Panc1 (cell line): ENCODE measurements at regions not wholly inside any gene's neighbourhood (a gene's known extent, or its start where the extent isn't known, plus 50 kb on each side); places are given as distances from the start of the nearest gene placed in this dataset.
"Not testable (repeated sequence)": the region's sequence is repeated elsewhere in the genome, so short reads cannot be mapped to it uniquely, and the experiment has no call there.

ENCODE experiments used
- ATAC-seq: fragments of 200-7000 bp; cut with Tn5 transposase; 2 replicates; pipeline ENCODE4 v1.9.1; 2020; ENCODE audit warnings: mild to moderate bottlenecking, moderate library complexity
- BruUV-seq: library from RNA; stranded (reverse); fragments of 400-500 nt; replicated peaks from 2 replicates; lab custom pipeline; 2021; lab: Mats Ljungman, UMichigan
- CTCF ChIA-PET: fragments of 300-600 bp; sonication (Branson Sonifier 250); formaldehyde crosslinking; loops from one replicate; lab custom pipeline; 2022; ENCODE audit warnings: antibody characterized with exemption; lab: Charles Lee
- POLR2A ChIA-PET: fragments of 300-600 bp; sonication (Branson Sonifier 250); formaldehyde crosslinking; loops from one replicate; lab custom pipeline; 2022; ENCODE audit warnings: antibody characterized with exemption; lab: Charles Lee
- DNase-seq: peaks from one replicate; pipeline ENCODE4 v3.0.0-alpha.2; 2010; ENCODE audit warnings: low read depth, low spot score
- H3K27ac ChIP-seq: 2 replicates; pipeline ENCODE4 v1.5.1; 2011; ENCODE audit warnings: mild to moderate bottlenecking, low read length, inconsistent platforms
- H3K27me3 ChIP-seq: fragments of 200-500 bp; sonication (Bioruptor generic); 2 replicates; pipeline ENCODE4 v1.6.0; 2014; ENCODE audit warnings: low read length, inconsistent platforms; ENCODE audit not compliant: control insufficient read depth, insufficient read depth
- H3K36me3 ChIP-seq: fragments of 200-500 bp; sonication (Bioruptor generic); 2 replicates; pipeline ENCODE4 v1.5.1; 2014; ENCODE audit warnings: inconsistent platforms, mild to moderate bottlenecking, low read length, moderate library complexity; ENCODE audit not compliant: control insufficient read depth, insufficient read depth
- H3K4me1 ChIP-seq: 2 replicates; pipeline ENCODE4 v1.5.1; 2011; ENCODE audit warnings: inconsistent platforms, mild to moderate bottlenecking, low read length, moderate library complexity; ENCODE audit not compliant: control insufficient read depth, insufficient read depth
- H3K4me3 ChIP-seq, 2 experiments: 2 replicates each; pipeline ENCODE4 v1.5.1; 2011 to 2012; ENCODE audit warnings: low read depth in 2 of 2, low read length in 2 of 2, mild to moderate bottlenecking in 2 of 2, inconsistent platforms in 1 of 2, moderate library complexity in 1 of 2
- H3K9me3 ChIP-seq: fragments of 200-500 bp; sonication (Bioruptor generic); 2 replicates; pipeline ENCODE4 v1.5.1; 2014; ENCODE audit warnings: low read depth, mild to moderate bottlenecking, inconsistent platforms, low read length, moderate library complexity; ENCODE audit not compliant: control insufficient read depth, insufficient read depth
- CTCF ChIP-seq: fragments of 450-650 bp; IDR thresholded peaks from 2 replicates; pipeline ENCODE4 v1.5.1; 2017; ENCODE audit warnings: mild to moderate bottlenecking
- POLR2AphosphoS5 ChIP-seq: IDR thresholded peaks from 2 replicates; pipeline ENCODE4 v1.6.1; 2012; ENCODE audit warnings: mild to moderate bottlenecking, low read depth, low read length, moderate library complexity
- REST ChIP-seq, 2 experiments: IDR thresholded peaks; 2 replicates each; pipeline ENCODE4 v1.6.1; 2011 to 2012; ENCODE audit warnings: low read depth in 2 of 2, control low read depth in 1 of 2, low read length in 1 of 2, mild to moderate bottlenecking in 1 of 2, moderate library complexity in 1 of 2; ENCODE audit not compliant: insufficient read depth in 1 of 2
- SIN3A ChIP-seq: IDR thresholded peaks from 2 replicates; pipeline ENCODE4 v1.6.1; 2012; ENCODE audit warnings: low read depth, mild to moderate bottlenecking, low read length, moderate library complexity, borderline replicate concordance; ENCODE audit not compliant: insufficient read depth
- TCF7L2 ChIP-seq: IDR thresholded peaks from 2 replicates; pipeline ENCODE4 v1.6.1; 2011; ENCODE audit warnings: mild to moderate bottlenecking, low read depth, low read length, inconsistent platforms
- in situ Hi-C: cut with HindIII; loops from 2 replicates; pipeline ENCODE4 v1.10.0; 2016; ENCODE audit warnings: low sequenced_read_pairs, low pct_unique_long_range_greater_than_20kb
- intact Hi-C: fragments of 100-400 bp; cut with micrococcal nuclease; formaldehyde crosslinking; loops from one replicate; pipeline ENCODE4 v1.10.0; 2022; ENCODE audit not compliant: unreplicated experiment

- Histone ChIP-seq H3K9me3 (no peaks in the 10 kb centered on the region), H3K27ac (no peak overlapping the region), H3K4me1 (no peaks in the 10 kb centered on the region), H3K36me3 (no peaks in the 10 kb centered on the region), H3K4me3 (no peak overlapping the region), H3K27me3 (peaks cover 18% of the 10 kb centered on the region)
- CTCF ChIA-PET = no interaction called here
- BruUV-seq = no TSS peak
- DNase-seq = no peak
- POLR2A ChIA-PET = no interaction called here
- TF ChIP-seq TCF7L2 = no peak
- TF ChIP-seq CTCF = no peak
- TF ChIP-seq POLR2AphosphoS5 = no peak
- TF ChIP-seq SIN3A = no peak
- no peak for TF ChIP-seq REST (IDR thresholded peaks at IDR 0.05; ENCODE audit: insufficient read depth in 1 of 2, low read depth in 2 of 2, low read length in 1 of 2)
- no peak for ATAC-seq
- intact Hi-C loops = no loop called here
- in situ Hi-C loops = no loop called here
These were observed 185.6 kb upstream of the ADRA1D start for GRCh38 chr20:4434681-4435080.

GRCh38 chr20:4431446-4431845, 182.4 kb upstream of the ADRA1D start:
- Histone ChIP-seq H3K27me3 (peaks cover 17% of the 10 kb centered on the region), H3K4me3 (no peak overlapping the region), H3K4me1 (no peaks in the 10 kb centered on the region), H3K36me3 (no peaks in the 10 kb centered on the region), H3K27ac (no peak overlapping the region), H3K9me3 (no peaks in the 10 kb centered on the region)
- TF ChIP-seq CTCF (no peak), TCF7L2 (no peak), REST (IDR thresholded peaks at IDR 0.05; ENCODE audit: insufficient read depth in 1 of 2, low read depth in 2 of 2, low read length in 1 of 2) (no peak), POLR2AphosphoS5 (no peak), SIN3A (no peak)
- no peak for ATAC-seq
- POLR2A ChIA-PET = interaction anchor here (0.7 kb wide), 1 partner anchor 229 kb away, joined by 3 read pairs; no protein-coding TSS in a partner anchor
- BruUV-seq = no TSS peak
- DNase-seq = no peak
- CTCF ChIA-PET = no interaction called here
- intact Hi-C loops = no loop called here
- in situ Hi-C loops = no loop called here

- in situ Hi-C loops, ATAC-seq, H3K36me3 ChIP-seq, POLR2A ChIA-PET, CTCF ChIA-PET, H3K9me3 ChIP-seq, H3K4me1 ChIP-seq, H3K4me3 ChIP-seq, H3K27ac ChIP-seq, DNase-seq, BruUV-seq, intact Hi-C loops: not testable (repeated sequence)
- peaks cover 17% of the 10 kb centered on the region for H3K27me3 ChIP-seq
These were observed 181.7 kb upstream of the ADRA1D start for GRCh38 chr20:4430826-4431225.
